Tongue (tissue), 1 donor: ENCODE measurements at regions not wholly inside any gene's neighbourhood (a gene's known extent, or its start where the extent isn't known, plus 50 kb on each side); places are given as distances from the start of the nearest gene placed in this dataset.

Experiments used
- DNase-seq: peaks from one replicate; pipeline ENCODE4 v3.0.0-alpha.2; 2015

DNA sequence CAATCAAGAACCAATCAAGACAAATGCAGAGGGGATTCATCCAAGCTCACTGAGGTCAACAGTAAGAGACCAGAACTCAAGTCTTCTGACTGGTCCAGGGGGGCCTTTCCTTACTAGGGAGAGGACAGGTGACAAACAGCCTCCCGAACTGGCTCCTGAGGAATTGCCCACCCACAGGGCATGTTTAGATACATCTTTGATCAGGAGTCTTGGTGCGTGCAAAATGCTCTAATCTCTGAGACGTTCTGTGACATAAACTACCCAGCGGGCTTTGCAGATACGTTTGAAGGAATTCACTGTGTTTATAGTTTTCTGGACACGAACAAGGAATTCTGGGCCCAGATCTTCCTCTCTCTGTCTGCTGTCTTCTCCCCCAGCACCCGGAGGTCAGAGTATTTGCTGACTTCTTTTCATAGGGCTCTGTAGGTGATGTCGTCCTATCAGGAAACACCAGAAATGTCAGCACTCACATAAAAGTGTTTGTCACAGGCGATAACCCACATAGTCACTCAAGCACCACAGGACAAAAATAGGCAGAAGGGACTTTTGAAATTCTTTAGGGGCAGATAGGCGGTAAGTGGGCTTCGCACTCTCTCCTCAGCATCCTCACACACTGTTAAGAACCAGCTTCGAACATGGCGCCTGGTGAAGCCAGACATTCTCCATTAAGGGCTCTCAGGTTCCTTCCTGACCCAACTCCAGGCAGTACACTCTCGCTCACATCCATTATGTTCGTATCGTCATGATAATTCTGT is 349.0 kb downstream of the CYRIA start:
- no peak for DNase-seq

DNA sequence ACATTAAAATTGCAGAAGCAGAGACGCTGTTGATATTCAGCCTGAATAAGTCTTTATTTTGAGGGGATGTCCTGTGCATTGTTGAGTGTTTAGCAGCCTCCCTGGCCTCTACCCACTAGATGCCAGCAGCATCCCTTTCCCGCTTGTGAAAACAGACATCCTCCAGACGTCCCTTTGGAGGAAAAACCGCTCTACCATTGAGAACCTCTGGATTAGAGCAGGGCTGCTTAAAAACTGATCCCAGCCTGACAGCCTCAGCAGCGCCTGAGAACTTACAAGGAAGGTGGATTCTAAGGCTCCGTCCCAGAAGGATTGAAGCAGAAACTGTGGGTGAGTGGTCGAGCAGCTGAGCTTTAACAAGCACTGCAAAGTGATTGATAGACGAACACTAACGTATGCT is 349.7 kb downstream of the CYRIA start:
- no peak for DNase-seq

DNA sequence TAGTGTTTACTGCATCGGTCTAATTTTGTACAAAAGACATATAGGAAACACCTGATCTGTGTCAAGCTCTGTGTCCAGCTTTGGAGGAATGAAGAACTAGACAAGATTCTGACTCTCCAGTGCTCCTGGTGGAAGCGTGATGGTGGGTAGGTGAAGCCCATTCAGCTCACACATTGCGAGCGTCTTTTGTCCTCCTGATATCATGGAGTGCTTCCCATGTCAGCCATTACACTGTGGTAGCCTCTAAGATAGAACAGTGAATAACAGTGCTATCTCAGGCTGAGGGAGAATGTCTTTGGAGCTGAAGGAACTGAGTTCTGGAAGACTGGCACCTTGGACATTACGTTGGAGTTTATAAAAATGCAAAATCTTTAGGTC is 350.2 kb downstream of the CYRIA start:
- no peak for DNase-seq

DNA sequence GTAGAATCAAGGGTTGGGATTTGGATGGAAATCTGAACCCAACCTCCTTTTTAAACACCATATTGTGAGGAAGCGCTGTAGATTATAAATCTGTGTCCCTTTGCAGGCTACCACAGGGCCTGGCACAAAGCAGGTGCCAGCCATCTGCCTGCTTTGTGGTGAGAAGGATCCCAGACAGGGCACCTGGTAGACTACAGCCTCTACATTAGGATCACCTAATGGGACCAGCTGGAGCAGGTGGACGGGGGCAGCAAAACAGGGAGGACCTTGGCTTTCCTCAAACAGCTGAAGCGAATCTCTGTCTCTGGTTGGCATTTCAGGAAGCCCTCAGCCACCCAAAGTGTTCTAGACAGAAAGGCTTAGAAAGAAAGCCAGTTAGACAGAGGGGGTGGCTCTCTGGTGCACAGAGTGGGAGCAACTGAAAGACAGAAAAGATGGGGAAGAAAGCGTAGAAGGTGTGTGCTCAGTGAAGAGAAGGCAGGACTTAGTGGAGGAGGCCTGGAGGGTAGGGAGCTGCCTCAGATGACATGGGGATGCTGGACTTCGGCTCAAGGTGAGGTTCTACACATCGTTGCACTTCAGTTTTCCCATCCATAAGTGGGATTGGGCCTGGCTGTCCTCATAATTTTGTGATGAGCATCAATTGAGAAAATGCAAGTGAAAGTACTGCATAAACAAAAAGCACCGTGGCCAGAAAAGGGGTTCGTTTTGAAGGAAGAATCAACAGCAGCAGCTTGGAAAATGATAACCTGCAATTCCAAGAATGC is 350.8 kb downstream of the CYRIA start:
- DNase-seq = no peak

DNA sequence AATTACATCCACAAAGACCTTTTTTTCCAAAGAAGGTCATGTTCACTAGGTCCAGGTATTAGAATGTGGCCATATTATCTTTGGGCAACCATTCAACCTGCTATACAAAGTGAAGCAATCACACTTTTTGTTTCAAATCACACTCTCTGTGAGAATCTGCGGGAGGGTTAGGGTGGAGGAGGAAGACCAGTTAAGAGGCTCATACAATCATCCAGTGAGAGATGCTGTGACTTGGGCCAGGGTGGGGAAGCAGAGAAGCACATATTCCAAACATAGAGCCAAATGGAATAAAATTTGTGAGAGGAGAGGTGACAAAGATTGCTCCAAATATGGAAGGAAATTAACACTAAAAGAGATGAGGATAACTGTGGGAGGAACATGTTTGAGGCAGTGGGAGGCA is 351.6 kb downstream of the CYRIA start:
- no peak for DNase-seq

DNA sequence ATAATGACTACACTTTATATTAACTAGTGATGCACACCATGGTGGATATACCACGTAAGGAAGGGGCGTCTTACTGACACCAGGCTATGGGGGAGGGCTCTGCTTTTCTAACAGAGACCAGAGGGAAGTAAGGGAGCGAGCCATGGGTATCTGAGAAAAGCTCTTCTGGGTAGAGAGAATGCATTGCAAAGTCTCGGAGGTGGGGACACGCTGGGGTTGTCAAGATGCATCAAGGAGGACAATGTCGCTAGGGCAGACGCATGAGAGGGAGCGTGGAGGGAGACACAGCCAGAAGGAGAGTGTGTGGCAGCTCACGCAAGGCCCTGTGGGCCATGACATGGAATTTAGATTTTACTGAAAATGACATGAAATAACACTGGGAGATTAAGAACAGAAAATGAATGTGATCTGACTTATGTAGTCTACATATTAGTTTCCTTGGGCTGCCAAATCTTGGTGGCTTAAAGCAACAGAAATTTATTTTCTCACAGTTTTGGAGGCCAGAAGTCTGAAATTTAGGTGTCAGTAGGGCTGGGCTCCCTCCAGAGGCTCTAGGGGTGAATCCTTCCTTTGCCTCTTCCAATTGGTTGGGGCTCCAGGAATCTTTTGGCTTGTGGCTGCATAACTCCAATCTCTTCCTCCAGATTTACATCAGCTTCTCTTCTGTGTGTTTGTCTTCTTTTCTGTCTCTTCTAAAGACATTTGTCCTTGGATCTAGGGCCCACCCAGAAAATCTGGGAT is 352.2 kb downstream of the CYRIA start:
- DNase-seq = no peak

DNA sequence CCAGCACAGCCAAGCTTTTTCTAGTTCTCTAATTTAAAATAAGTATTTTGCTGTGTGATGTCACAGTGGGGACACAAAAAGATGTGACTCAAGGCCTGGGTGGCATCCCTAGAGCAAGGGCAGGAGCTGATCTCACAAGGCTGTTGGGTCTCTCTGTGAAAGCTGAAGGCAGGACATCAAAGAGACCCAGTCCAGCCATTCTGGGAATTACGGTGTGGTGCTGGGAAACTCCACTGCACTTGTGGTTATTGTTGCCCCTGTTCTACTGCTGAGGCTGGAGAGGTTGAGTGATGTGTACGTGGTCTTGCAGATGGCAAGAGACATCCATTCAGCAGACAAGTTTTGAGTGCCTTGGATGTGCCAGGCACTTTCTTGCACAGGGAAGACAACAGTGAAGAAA is 352.9 kb downstream of the CYRIA start:
- no peak for DNase-seq

DNA sequence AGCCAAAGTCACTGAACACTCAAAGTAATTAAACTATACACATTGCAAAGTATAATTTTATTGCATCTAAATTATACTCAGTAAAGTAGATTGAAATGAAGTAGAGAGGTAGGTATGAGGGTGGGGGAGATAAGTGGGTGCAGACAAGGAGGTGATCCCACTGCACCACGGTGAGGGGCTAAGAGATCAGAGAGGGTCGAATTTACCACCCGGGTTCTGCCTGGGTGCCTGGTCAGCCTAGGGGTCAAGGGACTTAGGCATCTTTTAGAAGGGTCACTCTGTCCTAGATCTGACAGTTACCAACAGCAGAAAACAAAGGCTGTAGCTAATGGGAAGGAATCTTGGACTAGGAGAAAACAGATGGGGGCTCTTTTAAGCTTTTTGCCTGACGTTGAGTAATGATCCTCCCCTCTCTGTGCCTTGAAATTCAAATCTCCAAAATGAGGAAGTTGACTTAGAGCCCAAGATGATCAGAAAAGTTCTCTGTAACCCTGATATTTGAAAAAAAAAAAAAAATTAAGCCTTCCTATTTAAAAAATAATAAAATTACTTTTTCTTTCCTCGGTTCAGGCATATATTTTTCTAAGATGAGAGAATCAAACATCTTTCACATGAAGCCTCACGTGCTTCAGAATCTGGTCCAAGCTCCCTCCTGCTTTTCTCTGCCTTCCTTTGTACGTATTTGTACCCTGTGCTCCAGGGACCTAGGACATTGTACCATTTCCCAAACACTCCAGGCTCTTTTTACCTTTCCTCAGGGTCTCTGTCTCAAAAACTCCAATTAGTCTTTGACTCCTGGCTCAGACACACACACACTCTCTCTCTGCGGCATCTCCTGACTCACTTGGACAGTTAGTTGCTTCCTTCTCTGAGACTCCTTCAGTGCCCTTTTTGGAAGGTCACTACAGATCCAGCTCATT is 353.9 kb downstream of the CYRIA start:
- no peak for DNase-seq

DNA sequence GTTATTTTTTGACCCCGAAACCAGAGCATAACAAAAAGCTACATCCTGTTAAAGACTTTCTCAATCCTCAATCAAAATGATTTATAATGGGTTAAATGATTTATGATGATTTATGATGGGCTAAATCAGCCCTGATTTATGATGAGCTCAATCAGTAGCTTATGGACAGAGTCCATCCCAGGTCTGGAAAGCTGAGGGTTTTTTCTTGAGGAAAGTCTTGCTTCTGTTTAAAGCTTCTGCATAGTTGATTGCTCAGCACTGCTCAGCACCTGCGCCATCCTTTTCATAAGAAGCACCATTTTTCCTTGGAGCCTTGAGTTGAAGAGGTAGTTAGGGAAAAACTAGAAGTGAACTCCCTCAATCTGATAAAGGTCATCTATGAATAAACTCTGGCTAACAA is 356.8 kb downstream of the CYRIA start:
- DNase-seq = no peak

DNA sequence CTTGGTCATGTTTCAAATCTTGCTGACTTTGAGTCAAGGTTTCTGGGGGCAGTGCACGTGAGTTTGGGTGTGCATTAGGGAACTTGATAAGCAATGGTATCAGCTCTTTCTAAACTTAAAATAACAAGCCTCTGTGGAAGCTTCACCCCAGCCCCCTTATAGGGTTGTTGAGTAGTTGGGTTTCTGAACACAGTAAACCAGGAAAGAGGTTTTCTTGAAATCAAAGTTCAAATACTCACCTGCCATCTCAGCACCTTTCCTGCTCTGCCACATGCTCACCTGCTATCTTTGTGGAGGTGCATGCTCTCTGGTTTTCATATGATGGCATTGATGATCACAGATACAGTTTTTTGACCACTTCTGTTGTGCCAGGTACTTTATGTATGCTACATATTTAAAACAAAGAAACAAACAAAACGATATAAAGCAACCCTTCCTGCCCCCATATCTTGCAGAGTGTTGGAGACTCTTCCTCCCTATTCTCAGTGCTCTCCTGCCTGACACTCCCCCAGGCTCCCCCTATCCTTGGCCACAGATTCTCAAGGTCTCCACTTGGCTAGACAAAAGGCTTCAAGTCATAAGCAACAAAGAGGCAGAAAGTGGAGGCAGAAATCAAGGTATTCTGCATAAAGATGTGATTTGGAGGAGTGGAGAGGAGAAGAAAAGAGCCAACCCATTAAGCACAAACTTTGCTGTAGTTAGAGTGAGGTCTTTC is 360.6 kb downstream of the CYRIA start:
- no peak for DNase-seq

DNA sequence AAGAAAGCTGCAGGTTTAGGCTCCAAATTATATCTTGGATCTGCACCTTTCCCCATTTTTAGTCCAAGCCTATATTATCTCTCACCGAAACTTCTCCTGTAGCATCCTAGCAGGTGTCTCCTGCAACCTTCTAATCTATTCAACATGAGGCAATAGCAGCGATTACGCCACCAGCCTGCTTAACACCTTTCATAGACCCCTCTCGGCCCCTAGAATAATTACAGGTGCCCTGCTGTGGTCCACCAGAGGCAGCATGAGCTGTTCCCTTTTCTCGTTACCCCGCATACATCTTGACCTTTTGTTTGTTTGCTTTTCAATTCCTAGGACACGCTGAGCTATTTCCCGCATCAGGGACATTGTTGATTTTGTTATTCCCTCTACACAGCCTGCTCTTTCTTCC is 361.9 kb downstream of the CYRIA start:
- DNase-seq = no peak

DNA sequence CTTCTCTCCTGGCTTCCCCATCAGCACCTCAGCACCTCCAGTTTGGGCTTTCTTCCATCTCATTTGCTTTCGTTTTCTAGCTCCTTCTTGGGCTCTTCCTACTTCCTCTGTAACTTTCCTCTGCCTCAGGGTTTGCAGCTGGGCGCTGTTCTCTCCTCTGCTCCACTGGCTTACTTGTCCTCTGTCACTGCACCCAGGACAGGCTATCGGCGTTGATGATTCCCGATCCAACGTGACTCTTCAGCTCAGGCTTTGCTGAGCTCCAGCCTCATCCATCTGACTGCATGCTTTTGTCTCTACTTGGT is 362.4 kb downstream of the CYRIA start:
- DNase-seq = no peak

DNA sequence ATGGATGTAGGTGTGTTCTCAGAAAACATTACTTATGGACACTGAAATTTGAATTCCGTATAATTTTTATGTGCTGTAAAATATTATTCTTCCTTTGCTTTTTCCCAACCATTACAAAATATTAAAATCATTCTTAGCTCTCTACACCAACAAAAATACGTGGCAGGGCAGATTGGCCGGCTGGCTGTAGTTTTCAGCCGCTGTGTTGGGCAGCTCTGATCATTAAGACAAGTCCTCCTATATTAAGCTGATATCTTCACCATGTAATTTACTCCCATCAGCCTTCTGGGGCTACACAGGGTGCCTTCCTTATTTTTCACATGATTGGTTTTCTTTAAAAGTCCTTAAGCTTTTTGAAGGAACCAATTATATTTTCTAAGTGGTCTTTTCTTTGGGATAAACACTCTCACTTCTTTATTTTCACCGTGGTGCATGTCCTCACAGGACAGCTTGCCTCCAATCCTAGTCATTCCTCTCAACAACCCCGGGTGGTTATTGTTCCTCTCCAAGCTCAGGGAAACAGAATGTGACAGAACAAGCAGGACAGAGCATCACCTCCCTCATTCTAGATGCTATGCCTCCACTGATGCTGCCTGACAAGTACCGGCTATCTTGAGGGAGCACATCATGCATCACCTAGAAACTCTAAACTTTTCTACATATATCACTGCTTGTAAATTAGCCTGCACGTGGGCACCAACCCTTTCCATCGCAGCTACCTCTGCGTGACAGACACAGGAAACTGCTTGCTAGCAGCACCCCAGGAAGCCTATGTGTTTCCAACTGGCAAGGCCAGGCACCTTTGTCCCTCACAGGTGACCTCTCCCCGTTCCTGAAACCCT is 362.3 kb downstream of the MYCN start:
- no peak for DNase-seq

DNA sequence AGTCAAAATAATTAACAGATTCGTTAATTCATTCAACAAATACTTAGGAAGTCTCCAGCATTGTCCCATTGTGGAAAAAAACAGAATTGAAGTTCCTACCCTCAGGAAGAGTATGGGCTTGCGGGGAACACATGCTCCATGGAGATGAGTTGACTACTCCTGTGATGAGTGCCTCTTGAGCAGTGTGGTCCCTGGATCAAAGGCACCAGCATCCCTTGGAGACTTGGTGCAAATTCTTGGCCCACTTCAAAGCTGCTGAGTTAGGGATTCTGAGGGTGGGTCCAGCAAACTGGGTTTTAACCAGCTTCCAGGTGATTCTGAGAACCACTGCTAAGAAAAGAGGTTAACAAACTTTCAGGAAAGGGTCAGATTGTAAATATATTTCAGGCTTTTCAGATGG is 361.6 kb downstream of the MYCN start:
- no peak for DNase-seq

DNA sequence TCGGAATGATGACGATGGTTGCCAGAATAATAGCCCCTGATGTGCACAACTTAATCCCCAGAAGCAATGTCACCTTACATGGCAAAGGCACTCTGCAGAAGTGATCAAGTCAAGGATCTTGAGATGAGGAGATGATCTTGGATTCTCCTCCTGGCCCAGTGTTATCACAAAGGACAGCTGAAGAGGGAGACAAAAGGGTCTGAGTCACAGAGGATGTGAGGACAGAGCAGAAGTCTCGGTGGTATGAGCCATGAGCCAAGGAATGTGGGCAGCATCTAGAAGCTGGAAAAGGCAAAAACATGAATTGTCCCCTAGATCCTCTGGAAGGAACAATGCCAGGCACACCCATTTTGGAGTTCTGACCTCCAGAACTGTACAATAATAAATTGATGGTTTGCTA is 358.5 kb downstream of the MYCN start:
- no peak for DNase-seq

DNA sequence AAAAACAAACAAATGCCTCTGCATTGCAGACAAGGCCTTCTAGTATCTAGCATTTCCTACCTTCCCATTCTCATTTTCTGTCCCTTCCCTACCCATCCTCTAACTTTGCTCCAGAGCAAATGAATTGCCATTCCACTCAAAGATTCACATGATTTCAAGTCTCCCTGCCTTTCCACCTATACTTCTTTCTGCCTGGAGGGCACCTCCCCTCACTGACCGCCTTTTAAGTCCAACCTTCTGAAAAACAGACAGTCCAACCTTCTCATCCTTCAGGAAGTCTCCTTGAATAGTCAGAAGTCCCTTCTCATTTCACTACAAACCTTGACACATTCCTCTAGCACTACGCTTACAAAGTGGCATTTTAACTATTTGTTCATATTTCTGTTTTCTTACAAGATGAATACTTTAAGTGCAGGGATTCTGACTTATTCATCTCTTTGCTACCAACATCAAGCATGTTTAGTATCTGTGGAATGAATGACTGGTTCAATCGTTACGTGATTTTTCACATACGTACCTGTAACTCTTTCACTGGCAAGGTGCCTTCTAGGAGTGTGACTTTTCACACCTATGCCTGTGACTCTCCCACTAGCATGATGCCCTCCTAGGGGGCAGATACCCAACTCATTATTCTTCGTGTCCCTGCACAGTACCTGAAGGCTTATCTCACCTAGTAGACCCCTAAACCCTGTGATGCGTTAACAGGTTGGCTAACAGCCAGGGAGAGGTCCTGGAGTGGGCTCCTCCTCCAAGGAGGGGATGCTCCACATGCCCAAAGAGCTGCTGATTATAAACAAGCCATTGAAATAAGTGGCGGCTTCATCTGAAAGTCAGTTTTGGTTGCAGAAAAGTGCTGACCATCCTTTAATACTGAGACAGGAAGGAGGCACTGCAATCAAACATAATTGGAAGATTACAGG is 356.2 kb downstream of the MYCN start:
- DNase-seq = no peak

DNA sequence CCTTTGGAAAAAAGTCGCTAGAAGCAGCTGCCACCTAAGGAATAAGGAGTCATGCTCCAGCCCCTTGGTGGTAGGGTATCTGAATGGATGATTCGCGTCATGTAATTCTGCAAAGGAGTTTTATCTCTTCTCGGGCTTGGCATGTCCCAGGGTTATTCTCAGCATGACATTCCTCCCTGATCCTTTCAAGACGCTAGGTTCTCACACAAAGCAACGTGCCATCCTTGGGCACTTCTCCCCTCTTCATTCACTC is 355.6 kb downstream of the MYCN start:
- DNase-seq = no peak

DNA sequence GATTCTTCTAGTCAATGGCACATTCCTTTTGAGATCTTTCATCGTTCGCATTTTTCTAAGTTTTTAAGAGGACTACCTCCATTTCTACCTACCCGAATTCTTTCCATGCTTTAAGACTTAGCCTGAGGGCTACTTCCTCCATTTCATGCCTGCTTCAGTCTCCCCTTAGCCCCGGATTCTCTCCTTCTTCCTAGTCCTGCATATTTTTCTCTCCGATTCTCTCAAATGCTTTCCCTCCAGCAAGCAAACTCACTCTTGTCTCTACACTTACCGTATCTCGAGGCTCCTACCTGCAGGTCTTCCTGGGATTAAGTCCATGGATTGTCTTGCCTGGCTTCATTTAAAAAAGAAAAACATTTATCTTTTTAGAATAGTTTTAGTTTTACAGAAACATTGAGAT is 354.4 kb downstream of the MYCN start:
- no peak for DNase-seq

DNA sequence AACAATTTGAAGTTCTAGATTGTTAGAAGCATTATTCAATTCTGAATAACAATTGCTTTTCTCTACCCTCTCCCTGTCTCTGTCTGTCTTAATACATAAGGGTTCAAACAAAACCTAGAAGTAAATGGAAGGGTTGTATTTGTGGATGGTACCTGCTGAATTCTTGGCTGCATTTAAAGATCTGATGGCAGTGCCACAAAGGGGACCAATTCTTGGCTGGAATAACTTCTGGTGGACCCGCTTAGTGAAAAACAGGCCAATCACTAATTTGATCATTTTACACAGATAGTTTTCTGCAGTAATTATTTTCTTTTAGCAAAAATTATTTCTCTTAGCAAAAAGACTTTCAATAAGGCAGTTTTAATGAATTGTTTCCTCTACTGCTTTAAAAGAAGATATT is 353.5 kb downstream of the MYCN start:
- DNase-seq = no peak

DNA sequence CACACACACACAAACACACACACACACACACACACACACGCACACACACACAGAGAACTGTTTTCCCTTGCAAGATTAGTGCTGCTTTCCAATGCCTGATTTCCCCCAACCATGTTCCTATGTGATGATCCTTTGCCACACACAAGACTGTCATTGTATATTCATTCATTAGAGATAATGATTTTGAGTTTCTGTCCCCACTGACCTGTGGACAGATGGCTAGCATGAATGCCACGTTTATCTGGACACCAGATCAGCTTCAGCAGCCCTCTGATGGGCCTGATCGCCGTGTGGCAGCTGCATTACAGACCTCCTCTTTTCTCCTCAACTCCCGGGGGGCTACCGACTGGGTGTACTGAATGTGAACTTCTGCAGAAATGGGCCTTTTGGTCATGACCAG is 353.0 kb downstream of the MYCN start:
- DNase-seq = no peak
